ENCODE measurements at regions not wholly inside any gene's neighbourhood (a gene's known extent, or its start where the extent isn't known, plus 50 kb on each side); places are given as distances from the start of the nearest gene placed in this dataset.
"Not testable (repeated sequence)": the region's sequence is repeated elsewhere in the genome, so short reads cannot be mapped to it uniquely, and the experiment has no call there.

DNA sequence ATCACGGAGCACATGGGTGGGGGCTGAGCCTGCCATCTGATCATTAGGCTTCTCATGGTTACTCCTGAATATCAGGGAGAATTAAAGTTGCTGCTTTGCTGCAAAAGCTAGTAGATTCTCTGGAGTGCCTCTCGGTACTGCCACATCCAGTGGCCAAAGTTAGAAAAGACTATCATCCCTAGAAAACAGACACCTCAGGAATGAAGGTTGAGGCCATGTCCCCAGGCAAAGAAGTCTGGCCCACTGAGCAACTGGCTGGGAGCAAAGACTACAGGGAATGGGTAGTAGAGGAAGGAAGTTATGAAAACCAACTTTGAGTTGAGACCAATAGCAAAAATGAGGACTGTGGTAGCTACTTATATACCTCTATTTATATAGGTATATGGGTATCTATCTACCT is 258.7 kb downstream of the EFCAB11 start:
- Histone ChIP-seq H3K36me3 (ENCODE audit: control insufficient read depth, low read depth, low read length) (no peaks in the 10 kb centered on the region), H3K9me3 (ENCODE audit: control insufficient read depth, low read depth, low read length) (no peaks in the 10 kb centered on the region), H3K9ac (ENCODE audit: low read length) (no peak overlapping the region), H3K4me3 (ENCODE audit: low read length) (no peak overlapping the region), H3K27me3 (ENCODE audit: control insufficient read depth, insufficient read depth, low read length) (peaks cover 9% of the 10 kb centered on the region), H3K4me1 (ENCODE audit: control insufficient read depth, low read depth, low read length) (peaks cover 3% of the 10 kb centered on the region), H3K27ac (ENCODE audit: low read length) (no peak overlapping the region)

GRCh38 chr14:89690139-89690538 is 264.4 kb downstream of the EFCAB11 start:
- Histone ChIP-seq H3K9me3 (ENCODE audit: control insufficient read depth, low read depth, low read length) (no peaks in the 10 kb centered on the region), H3K4me1 (ENCODE audit: control insufficient read depth, low read depth, low read length) (no peaks in the 10 kb centered on the region), H3K27ac (ENCODE audit: low read length) (no peak overlapping the region), H3K36me3 (ENCODE audit: control insufficient read depth, low read depth, low read length) (no peaks in the 10 kb centered on the region), H3K9ac (ENCODE audit: low read length) (no peak overlapping the region), H3K27me3 (ENCODE audit: control insufficient read depth, insufficient read depth, low read length) (no peaks in the 10 kb centered on the region), H3K4me3 (ENCODE audit: low read length) (no peak overlapping the region)

GRCh38 chr14:89689711-89690110 is 264.8 kb downstream of the EFCAB11 start:
- not testable (repeated sequence) for H3K27ac ChIP-seq (ENCODE audit: low read length); H3K4me1 ChIP-seq (ENCODE audit: control insufficient read depth, low read depth, low read length); H3K27me3 ChIP-seq (ENCODE audit: control insufficient read depth, insufficient read depth, low read length); H3K36me3 ChIP-seq (ENCODE audit: control insufficient read depth, low read depth, low read length); H3K4me3 ChIP-seq (ENCODE audit: low read length); H3K9me3 ChIP-seq (ENCODE audit: control insufficient read depth, low read depth, low read length); H3K9ac ChIP-seq (ENCODE audit: low read length)

- Histone ChIP-seq H3K4me1 (ENCODE audit: control insufficient read depth, low read depth, low read length) (no peaks in the 10 kb centered on the region), H3K36me3 (ENCODE audit: control insufficient read depth, low read depth, low read length) (no peaks in the 10 kb centered on the region), H3K27me3 (ENCODE audit: control insufficient read depth, insufficient read depth, low read length) (no peaks in the 10 kb centered on the region), H3K9ac (ENCODE audit: low read length) (no peak overlapping the region), H3K27ac (ENCODE audit: low read length) (no peak overlapping the region), H3K9me3 (ENCODE audit: control insufficient read depth, low read depth, low read length) (no peaks in the 10 kb centered on the region), H3K4me3 (ENCODE audit: low read length) (no peak overlapping the region)
These were observed 265.9 kb downstream of the EFCAB11 start for GRCh38 chr14:89688507-89689211.

DNA sequence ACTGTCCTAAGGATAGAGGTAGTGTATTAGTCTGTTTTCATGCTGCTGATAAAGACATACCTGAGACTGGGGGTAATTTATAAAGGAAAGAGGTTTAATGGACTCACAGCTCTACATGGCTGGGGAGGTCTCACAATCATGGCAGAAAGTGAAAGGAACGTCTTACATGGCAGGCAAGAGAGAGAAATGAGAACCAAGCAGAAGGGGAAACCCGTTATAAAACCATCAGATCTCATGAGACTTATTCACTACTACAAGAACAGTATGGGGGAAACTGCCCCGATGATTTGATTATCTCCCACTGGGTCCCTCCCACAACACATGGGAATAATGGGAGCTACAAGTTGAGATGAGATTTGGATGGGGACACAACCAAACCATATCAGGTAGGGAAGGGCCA is 267.4 kb downstream of the EFCAB11 start:
- H3K4me1 ChIP-seq (ENCODE audit: control insufficient read depth, low read depth, low read length); H3K27me3 ChIP-seq (ENCODE audit: control insufficient read depth, insufficient read depth, low read length); H3K36me3 ChIP-seq (ENCODE audit: control insufficient read depth, low read depth, low read length); H3K27ac ChIP-seq (ENCODE audit: low read length); H3K9me3 ChIP-seq (ENCODE audit: control insufficient read depth, low read depth, low read length); H3K9ac ChIP-seq (ENCODE audit: low read length); H3K4me3 ChIP-seq (ENCODE audit: low read length): not testable (repeated sequence)

DNA sequence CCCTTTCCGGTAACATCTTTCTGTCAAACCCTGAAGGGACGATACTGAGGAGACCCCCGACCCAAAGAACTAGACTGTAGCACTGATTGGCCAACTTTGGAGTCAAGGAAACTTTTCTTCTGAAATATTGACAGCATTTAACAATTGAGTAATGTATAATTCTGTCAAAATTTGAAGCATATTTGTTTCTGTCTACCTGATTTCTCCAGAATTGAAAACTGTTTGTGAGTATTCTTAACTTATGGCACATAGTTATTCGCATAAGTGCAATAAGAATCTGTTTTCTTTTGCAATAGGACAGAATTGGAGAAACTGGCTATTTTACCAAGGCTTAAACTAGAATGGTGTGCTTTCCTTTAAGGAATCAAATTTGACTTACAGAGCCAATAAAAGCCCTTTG is 267.1 kb upstream of the FOXN3 start:
- Histone ChIP-seq H3K4me3 (ENCODE audit: low read length) (no peak overlapping the region), H3K9ac (ENCODE audit: low read length) (no peak overlapping the region), H3K27ac (ENCODE audit: low read length) (no peak overlapping the region), H3K27me3 (ENCODE audit: control insufficient read depth, insufficient read depth, low read length) (no peaks in the 10 kb centered on the region), H3K36me3 (ENCODE audit: control insufficient read depth, low read depth, low read length) (no peaks in the 10 kb centered on the region), H3K9me3 (ENCODE audit: control insufficient read depth, low read depth, low read length) (no peaks in the 10 kb centered on the region), H3K4me1 (ENCODE audit: control insufficient read depth, low read depth, low read length) (no peaks in the 10 kb centered on the region)

DNA sequence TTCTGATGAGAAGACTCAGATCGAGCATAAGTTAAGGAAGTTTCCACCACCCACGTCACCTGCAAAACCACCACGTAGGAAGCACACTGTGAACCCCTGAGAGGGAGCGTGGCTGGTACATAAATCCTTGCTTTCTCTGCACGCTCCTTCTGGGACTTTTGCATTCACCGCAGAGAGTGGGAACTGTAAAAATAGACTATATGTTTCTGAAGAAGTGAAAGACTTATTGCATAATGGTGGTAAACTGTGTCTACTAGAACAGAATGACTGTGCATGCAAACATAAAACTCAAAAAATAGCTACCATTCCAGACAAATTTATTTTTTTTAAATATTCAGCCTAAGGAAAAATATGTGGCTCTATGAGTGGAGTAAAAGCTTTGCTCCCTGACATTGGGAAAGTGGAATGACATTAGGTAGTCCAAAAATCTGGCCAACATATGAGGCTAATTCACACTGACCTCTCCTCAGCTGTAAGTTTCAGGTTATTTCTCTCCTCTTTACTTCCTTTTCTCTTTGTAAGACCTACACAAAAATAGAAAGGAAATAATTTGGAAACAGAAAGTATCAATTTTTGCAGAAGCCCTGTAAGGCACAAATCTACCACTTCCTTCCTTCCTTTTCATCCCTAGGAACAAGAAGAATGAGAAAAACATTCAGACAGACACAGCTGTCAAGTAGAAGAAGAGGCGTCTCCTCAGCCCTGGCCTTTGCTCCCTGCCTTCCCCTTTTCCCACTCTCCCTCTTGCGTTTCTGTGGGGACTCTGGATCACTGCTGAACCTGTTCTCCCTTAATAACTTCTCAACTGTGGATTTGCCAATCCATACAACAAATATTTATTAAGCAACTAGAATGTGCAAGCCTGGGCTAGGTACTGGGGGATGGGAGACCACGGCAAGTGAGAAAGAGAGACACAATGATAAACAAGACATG is 264.3 kb upstream of the FOXN3 start:
- Histone ChIP-seq H3K4me3 (ENCODE audit: low read length) (no peak overlapping the region), H3K9me3 (ENCODE audit: control insufficient read depth, low read depth, low read length) (no peaks in the 10 kb centered on the region), H3K36me3 (ENCODE audit: control insufficient read depth, low read depth, low read length) (no peaks in the 10 kb centered on the region), H3K9ac (ENCODE audit: low read length) (no peak overlapping the region), H3K27ac (ENCODE audit: low read length) (no peak overlapping the region), H3K4me1 (ENCODE audit: control insufficient read depth, low read depth, low read length) (no peaks in the 10 kb centered on the region), H3K27me3 (ENCODE audit: control insufficient read depth, insufficient read depth, low read length) (no peaks in the 10 kb centered on the region)

DNA sequence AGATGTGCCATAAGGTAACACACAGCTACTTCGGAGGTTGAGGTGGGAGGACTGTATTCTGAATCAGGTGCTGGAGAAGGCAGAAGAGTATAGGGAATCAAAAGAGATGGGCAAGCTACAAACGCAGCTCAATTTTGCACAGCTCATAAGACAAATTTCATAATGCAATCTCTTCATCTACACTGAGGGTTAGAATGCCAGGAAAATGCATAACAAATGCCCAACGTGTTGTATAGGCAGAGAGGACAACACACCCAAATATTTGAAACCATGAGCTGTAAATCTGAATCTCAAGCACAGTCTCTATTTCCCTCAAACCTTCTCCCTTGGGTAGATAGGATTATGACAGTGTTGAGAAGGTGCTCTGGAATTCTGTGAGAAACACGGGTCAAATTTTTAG is 263.1 kb upstream of the FOXN3 start:
- Histone ChIP-seq H3K27me3 (ENCODE audit: control insufficient read depth, insufficient read depth, low read length) (no peaks in the 10 kb centered on the region), H3K4me3 (ENCODE audit: low read length) (no peak overlapping the region), H3K4me1 (ENCODE audit: control insufficient read depth, low read depth, low read length) (no peaks in the 10 kb centered on the region), H3K9ac (ENCODE audit: low read length) (no peak overlapping the region), H3K9me3 (ENCODE audit: control insufficient read depth, low read depth, low read length) (no peaks in the 10 kb centered on the region), H3K27ac (ENCODE audit: low read length) (no peak overlapping the region), H3K36me3 (ENCODE audit: control insufficient read depth, low read depth, low read length) (no peaks in the 10 kb centered on the region)

DNA sequence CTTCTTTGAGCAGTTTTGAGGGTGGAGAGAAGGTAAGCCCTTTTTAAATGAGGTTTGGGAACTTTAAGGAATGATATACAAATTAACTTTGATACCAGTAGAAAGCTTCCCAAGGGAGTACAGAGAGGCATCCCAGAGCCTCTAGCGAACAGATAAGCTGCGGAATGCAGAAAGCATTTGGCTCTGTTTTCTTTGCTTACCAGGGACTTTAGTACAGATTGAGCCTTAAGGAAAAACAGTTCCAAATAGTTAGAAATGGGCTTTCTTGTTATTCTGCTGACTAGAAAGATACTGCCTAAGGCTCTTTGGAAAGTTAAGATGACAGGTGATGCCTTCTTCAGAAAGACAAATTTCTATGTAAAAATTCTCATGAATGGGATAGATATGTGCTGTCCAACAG is 261.7 kb upstream of the FOXN3 start:
- Histone ChIP-seq H3K9me3 (ENCODE audit: control insufficient read depth, low read depth, low read length) (no peaks in the 10 kb centered on the region), H3K36me3 (ENCODE audit: control insufficient read depth, low read depth, low read length) (no peaks in the 10 kb centered on the region), H3K27ac (ENCODE audit: low read length) (no peak overlapping the region), H3K27me3 (ENCODE audit: control insufficient read depth, insufficient read depth, low read length) (no peaks in the 10 kb centered on the region), H3K4me1 (ENCODE audit: control insufficient read depth, low read depth, low read length) (no peaks in the 10 kb centered on the region), H3K9ac (ENCODE audit: low read length) (no peak overlapping the region), H3K4me3 (ENCODE audit: low read length) (no peak overlapping the region)

DNA sequence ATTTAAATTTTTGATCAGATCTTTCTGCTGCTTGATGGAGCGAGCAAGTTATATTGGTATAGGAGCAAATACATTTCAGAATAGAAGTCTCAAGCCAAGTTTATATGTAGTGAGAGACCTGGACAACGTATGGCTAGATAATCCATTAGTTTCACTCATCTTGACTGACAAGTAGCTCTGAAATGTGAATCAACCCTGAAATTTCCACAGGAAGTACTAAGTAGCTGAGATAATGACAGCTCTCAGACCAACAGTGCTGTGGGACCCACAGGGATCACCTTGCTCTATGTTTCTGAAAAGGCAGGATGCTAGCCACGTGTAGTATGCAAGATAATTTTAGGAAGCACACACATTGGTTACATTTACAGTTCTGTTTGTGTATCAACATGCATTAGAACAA is 258.6 kb upstream of the FOXN3 start:
- no peak overlapping the region for H3K4me3 ChIP-seq (ENCODE audit: low read length)
- no peaks in the 10 kb centered on the region for H3K27me3 ChIP-seq (ENCODE audit: control insufficient read depth, insufficient read depth, low read length)
- H3K27ac ChIP-seq (ENCODE audit: low read length): no peak overlapping the region
- H3K36me3 ChIP-seq (ENCODE audit: control insufficient read depth, low read depth, low read length): no peaks in the 10 kb centered on the region
- no peaks in the 10 kb centered on the region for H3K9me3 ChIP-seq (ENCODE audit: control insufficient read depth, low read depth, low read length)
- H3K9ac ChIP-seq (ENCODE audit: low read length): no peak overlapping the region
- no peaks in the 10 kb centered on the region for H3K4me1 ChIP-seq (ENCODE audit: control insufficient read depth, low read depth, low read length)

GRCh38 chr14:89674936-89675335 is 257.9 kb upstream of the FOXN3 start:
- H3K9ac ChIP-seq (ENCODE audit: low read length): no peak overlapping the region
- no peaks in the 10 kb centered on the region for H3K4me1 ChIP-seq (ENCODE audit: control insufficient read depth, low read depth, low read length)
- no peaks in the 10 kb centered on the region for H3K9me3 ChIP-seq (ENCODE audit: control insufficient read depth, low read depth, low read length)
- H3K36me3 ChIP-seq (ENCODE audit: control insufficient read depth, low read depth, low read length): no peaks in the 10 kb centered on the region
- no peak overlapping the region for H3K4me3 ChIP-seq (ENCODE audit: low read length)
- no peak overlapping the region for H3K27ac ChIP-seq (ENCODE audit: low read length)
- no peaks in the 10 kb centered on the region for H3K27me3 ChIP-seq (ENCODE audit: control insufficient read depth, insufficient read depth, low read length)

DNA sequence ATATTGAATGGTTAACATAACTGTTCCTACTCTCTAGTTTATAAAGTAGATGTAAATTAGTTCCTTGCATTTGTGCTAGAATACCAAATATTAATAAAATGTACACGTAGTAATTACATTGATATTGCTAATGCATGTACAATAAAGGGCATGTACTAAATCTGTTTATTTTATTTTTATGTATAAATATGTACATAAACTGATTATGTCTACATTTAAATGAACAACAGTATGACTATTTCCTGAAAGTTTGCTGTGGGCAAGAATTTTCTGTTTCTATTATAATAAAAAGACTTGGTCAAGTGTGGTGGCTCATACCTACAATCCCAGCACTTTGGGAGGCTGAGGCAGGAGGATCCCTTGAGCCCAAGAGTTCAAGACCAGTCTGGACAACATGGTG is 257.2 kb upstream of the FOXN3 start:
- H3K4me3 ChIP-seq (ENCODE audit: low read length): no peak overlapping the region
- H3K27ac ChIP-seq (ENCODE audit: low read length): no peak overlapping the region
- no peaks in the 10 kb centered on the region for H3K4me1 ChIP-seq (ENCODE audit: control insufficient read depth, low read depth, low read length)
- no peaks in the 10 kb centered on the region for H3K27me3 ChIP-seq (ENCODE audit: control insufficient read depth, insufficient read depth, low read length)
- no peak overlapping the region for H3K9ac ChIP-seq (ENCODE audit: low read length)
- no peaks in the 10 kb centered on the region for H3K36me3 ChIP-seq (ENCODE audit: control insufficient read depth, low read depth, low read length)
- no peaks in the 10 kb centered on the region for H3K9me3 ChIP-seq (ENCODE audit: control insufficient read depth, low read depth, low read length)
